Thyroid gland (tissue), 4 donors: ENCODE measurements at regions not wholly inside any gene's neighbourhood (a gene's known extent, or its start where the extent isn't known, plus 50 kb on each side); places are given as distances from the start of the nearest gene placed in this dataset.

Source experiments
- DNase-seq, 2 donors: peaks; one replicate each; pipeline ENCODE4 v3.0.0-alpha.2; 2019
- H3K27ac ChIP-seq, 3 donors: fragments of 200-600 bp; sonication (generic); 1 replicate in 2 of 3; 2 replicates in 1 of 3; pipeline ENCODE4 v1.5.1; 2016 to 2019; ENCODE audit warnings: mild to moderate bottlenecking in 1 of 3, moderate library complexity in 1 of 3
- H3K27me3 ChIP-seq: fragments of 200-600 bp; sonication (generic); one replicate; pipeline ENCODE4 v1.5.1; 2019
- H3K36me3 ChIP-seq, 2 donors: fragments of 200-600 bp; sonication (generic); one replicate each; pipeline ENCODE4 v1.5.1; 2016 to 2019
- H3K4me1 ChIP-seq, 2 donors: fragments of 200-600 bp; sonication (generic); one replicate each; pipeline ENCODE4 v1.5.1; 2017 to 2019
- H3K4me3 ChIP-seq, 3 donors: fragments of 200-600 bp; sonication (generic); replicated peaks in 1 of 3; 1 replicate in 2 of 3; 2 replicates in 1 of 3; pipeline ENCODE4 v1.5.1; 2016; ENCODE audit warnings: mild to moderate bottlenecking in 1 of 3
- H3K9me3 ChIP-seq: fragments of 200-600 bp; sonication (generic); one replicate; pipeline ENCODE4 v1.5.1; 2017
- CTCF ChIP-seq, 6 experiments: fragments of 200-600 bp in 3 of 6; fragments of 450-650 bp in 3 of 6; sonication (generic) in 3 of 6; IDR thresholded peaks; one replicate each; pipeline ENCODE4 v1.5.1; 2016 to 2019; ENCODE audit warnings: antibody characterized with exemption in 6 of 6, mild to moderate bottlenecking in 2 of 6, inconsistent platforms in 1 of 6, moderate library complexity in 1 of 6
- POLR2A ChIP-seq, 2 donors: fragments of 450-650 bp; IDR thresholded peaks; one replicate each; pipeline ENCODE4 v1.6.1; 2017; ENCODE audit warnings: antibody characterized with exemption in 2 of 2, mild to moderate bottlenecking in 2 of 2, moderate library complexity in 1 of 2
- WGBS, 2 donors: methylation state at CpG; one replicate each; pipeline ENCODE4 v1.1.5; 2017; 5-methylcytosine and 5-hydroxymethylcytosine counted together
- intact Hi-C: fragments of 100-400 bp; cut with DNase I; formaldehyde crosslinking; loops from one replicate; pipeline ENCODE4 v1.15.1; 2023

- no peaks in the 10 kb centered on the region for H3K27me3 ChIP-seq
- H3K9me3 ChIP-seq = no peaks in the 10 kb centered on the region
- no peaks in the 10 kb centered on the region for H3K4me1 ChIP-seq
- H3K4me3 ChIP-seq = no peak overlapping the region
- no peak for DNase-seq
- TF ChIP-seq POLR2A (IDR thresholded peaks at IDR 0.05) (no peak), CTCF (IDR thresholded peaks at IDR 0.05) (no peak)
- WGBS, 2 donors = 64 to 70% methylated on average over 8 of the region's 8 CpGs
- no peaks in the 10 kb centered on the region for H3K36me3 ChIP-seq
- intact Hi-C loops = no loop called here
- H3K27ac ChIP-seq = no peak overlapping the region
These were observed 440.4 kb downstream of the DMRT2 start for GRCh38 chr9:1490341-1491232.

GRCh38 chr9:1492156-1492555 lies 442.0 kb downstream of the DMRT2 start:
- no peak overlapping the region for H3K4me3 ChIP-seq
- no peak overlapping the region for H3K27ac ChIP-seq
- no peaks in the 10 kb centered on the region for H3K36me3 ChIP-seq
- DNase-seq = no peak
- no peaks in the 10 kb centered on the region for H3K4me1 ChIP-seq
- intact Hi-C loops = no loop called here
- TF ChIP-seq CTCF (IDR thresholded peaks at IDR 0.05) (no peak), POLR2A (IDR thresholded peaks at IDR 0.05) (no peak)
- H3K27me3 ChIP-seq = no peaks in the 10 kb centered on the region
- 50 to 52% methylated on average over 3 of the region's 3 CpGs for WGBS, 2 donors
- H3K9me3 ChIP-seq = no peaks in the 10 kb centered on the region

GRCh38 chr9:1495282-1496030 lies 445.3 kb downstream of the DMRT2 start:
- H3K27ac ChIP-seq = no peak overlapping the region
- H3K4me1 ChIP-seq = no peaks in the 10 kb centered on the region
- no peaks in the 10 kb centered on the region for H3K27me3 ChIP-seq
- no peak overlapping the region for H3K4me3 ChIP-seq
- intact Hi-C loops = no loop called here
- no peaks in the 10 kb centered on the region for H3K9me3 ChIP-seq
- TF ChIP-seq POLR2A (IDR thresholded peaks at IDR 0.05) = no peak
- no peak for TF ChIP-seq CTCF (IDR thresholded peaks at IDR 0.05)
- WGBS, 2 donors = 88 to 90% methylated on average over 2 of the region's 2 CpGs
- no peaks in the 10 kb centered on the region for H3K36me3 ChIP-seq
- DNase-seq = no peak

GRCh38 chr9:1505489-1505888 lies 455.3 kb downstream of the DMRT2 start:
- H3K9me3 ChIP-seq = no peaks in the 10 kb centered on the region
- no peaks in the 10 kb centered on the region for H3K27me3 ChIP-seq
- no peak for TF ChIP-seq CTCF (IDR thresholded peaks at IDR 0.05)
- no peak for TF ChIP-seq POLR2A (IDR thresholded peaks at IDR 0.05)
- H3K36me3 ChIP-seq = no peaks in the 10 kb centered on the region
- 39 to 58% methylated on average over 2 of the region's 2 CpGs for WGBS, 2 donors
- H3K4me3 ChIP-seq = no peak overlapping the region
- no peak for DNase-seq
- no peaks in the 10 kb centered on the region for H3K4me1 ChIP-seq
- intact Hi-C loops = no loop called here
- no peak overlapping the region for H3K27ac ChIP-seq

- TF ChIP-seq POLR2A (IDR thresholded peaks at IDR 0.05) = no peak
- no peak for TF ChIP-seq CTCF (IDR thresholded peaks at IDR 0.05)
- Histone ChIP-seq H3K4me3 (no peak overlapping the region), H3K27ac (no peak overlapping the region), H3K9me3 (no peaks in the 10 kb centered on the region), H3K4me1 (no peaks in the 10 kb centered on the region), H3K36me3 (no peaks in the 10 kb centered on the region), H3K27me3 (no peaks in the 10 kb centered on the region)
- no peak for DNase-seq
- WGBS, 2 donors = 87 to 94% methylated on average over 4 of the region's 4 CpGs
- intact Hi-C loops = no loop called here
These were observed 460.6 kb downstream of the DMRT2 start for GRCh38 chr9:1510712-1511111.
